GM06990 (cell line): ENCODE measurements at regions not wholly inside any gene's neighbourhood (a gene's known extent, or its start where the extent isn't known, plus 50 kb on each side); places are given as distances from the start of the nearest gene placed in this dataset.

ENCODE experiments used
- DNase-seq: peaks from one replicate; pipeline ENCODE4 v3.0.0-alpha.2; 2011; ENCODE audit not compliant: insufficient read length; ENCODE audit errors: extremely low read depth
- H3K27me3 ChIP-seq: replicated peaks from 2 replicates; pipeline ENCODE4 v1.6.0; 2011; ENCODE audit warnings: low read length; ENCODE audit not compliant: control insufficient read depth, insufficient read depth
- H3K36me3 ChIP-seq: 2 replicates; pipeline ENCODE4 v1.5.1; 2011; ENCODE audit warnings: low read length; ENCODE audit not compliant: control insufficient read depth, insufficient read depth
- H3K4me3 ChIP-seq: replicated peaks from 2 replicates; pipeline ENCODE4 v1.5.1; 2011; ENCODE audit warnings: low read depth, mild to moderate bottlenecking, control low read depth, low read length
- TF ChIP-seq, protein P1 (sequence below): IDR thresholded peaks from 2 replicates; pipeline ENCODE4 v1.5.1; 2011; ENCODE audit warnings: low read length, control low read depth, mild to moderate bottlenecking, inconsistent platforms; ENCODE audit not compliant: insufficient read depth, poor library complexity, severe bottlenecking

DNA sequence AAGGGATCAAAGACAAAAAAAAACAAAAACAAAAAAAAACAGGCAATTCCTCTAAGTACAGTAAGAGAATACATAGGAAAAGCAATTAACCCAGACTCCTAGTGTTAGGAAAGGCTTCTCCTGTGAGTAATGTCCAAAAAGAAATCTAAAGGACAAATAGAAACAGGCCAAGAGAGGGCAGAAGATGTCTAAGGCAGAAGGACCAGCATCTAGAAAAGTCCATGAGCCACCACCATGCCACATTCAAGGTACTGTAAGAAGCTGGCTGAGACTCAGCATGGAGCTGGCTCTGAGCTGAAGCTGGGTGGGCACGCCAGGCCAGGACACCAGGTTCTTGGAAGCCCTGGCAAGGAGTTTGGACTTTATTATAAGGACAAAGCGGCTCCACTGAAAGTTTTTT is 118.1 kb upstream of the FRY start:
- H3K27me3 ChIP-seq = no peaks in the 10 kb centered on the region
- H3K4me3 ChIP-seq = no peak overlapping the region
- H3K36me3 ChIP-seq = no peaks in the 10 kb centered on the region; the same call in 1 of the 2 replicates
- TF ChIP-seq, protein P1, sequence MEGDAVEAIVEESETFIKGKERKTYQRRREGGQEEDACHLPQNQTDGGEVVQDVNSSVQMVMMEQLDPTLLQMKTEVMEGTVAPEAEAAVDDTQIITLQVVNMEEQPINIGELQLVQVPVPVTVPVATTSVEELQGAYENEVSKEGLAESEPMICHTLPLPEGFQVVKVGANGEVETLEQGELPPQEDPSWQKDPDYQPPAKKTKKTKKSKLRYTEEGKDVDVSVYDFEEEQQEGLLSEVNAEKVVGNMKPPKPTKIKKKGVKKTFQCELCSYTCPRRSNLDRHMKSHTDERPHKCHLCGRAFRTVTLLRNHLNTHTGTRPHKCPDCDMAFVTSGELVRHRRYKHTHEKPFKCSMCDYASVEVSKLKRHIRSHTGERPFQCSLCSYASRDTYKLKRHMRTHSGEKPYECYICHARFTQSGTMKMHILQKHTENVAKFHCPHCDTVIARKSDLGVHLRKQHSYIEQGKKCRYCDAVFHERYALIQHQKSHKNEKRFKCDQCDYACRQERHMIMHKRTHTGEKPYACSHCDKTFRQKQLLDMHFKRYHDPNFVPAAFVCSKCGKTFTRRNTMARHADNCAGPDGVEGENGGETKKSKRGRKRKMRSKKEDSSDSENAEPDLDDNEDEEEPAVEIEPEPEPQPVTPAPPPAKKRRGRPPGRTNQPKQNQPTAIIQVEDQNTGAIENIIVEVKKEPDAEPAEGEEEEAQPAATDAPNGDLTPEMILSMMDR = no peak
- DNase-seq = no peak

DNA sequence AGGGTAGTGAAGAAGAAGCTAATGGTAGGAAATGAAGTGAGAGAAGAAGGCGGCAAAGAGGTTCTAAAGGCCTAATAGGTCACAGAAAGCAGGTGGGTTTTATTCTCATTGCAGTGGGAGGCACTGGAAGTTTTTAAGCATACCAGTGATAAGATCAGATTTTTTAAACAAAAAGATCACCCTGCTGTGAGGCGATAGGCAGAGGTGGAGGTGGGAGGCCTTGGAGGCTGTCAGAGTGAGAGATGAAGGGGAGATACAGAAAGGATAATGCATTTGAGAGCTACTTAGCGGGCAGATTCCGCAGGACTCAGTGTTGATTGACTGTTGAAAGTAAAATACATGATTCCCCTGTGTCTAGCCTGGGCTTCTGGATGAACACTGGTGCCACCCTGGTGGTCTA is 116.7 kb upstream of the FRY start:
- TF ChIP-seq, protein P1 = no peak
- no peak overlapping the region for H3K4me3 ChIP-seq
- H3K36me3 ChIP-seq = no peaks in the 10 kb centered on the region; the same call in 1 of the 2 replicates
- H3K27me3 ChIP-seq = no peaks in the 10 kb centered on the region
- DNase-seq = no peak

DNA sequence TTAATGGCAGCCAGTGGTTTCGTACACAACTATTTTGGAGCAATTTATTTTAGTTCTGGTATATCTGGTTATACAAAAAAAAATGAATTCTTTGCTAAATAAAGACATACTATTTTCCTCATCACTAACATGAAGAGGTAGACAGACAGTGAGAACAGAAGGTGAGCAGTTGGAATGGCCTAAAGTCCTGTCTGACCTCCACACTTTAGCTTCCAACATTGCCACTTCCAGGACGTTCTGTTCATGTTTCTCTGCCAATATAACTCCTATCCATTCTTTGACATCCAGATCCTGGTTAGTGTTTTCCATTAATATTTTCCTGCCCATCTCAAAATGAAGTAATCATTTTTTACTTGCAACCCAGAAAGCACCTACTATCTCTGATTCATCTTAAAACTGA is 112.9 kb upstream of the FRY start:
- no peak overlapping the region for H3K4me3 ChIP-seq
- no peaks in the 10 kb centered on the region for H3K27me3 ChIP-seq
- no peak for DNase-seq
- no peaks in the 10 kb centered on the region; the same call in 1 of the 2 replicates for H3K36me3 ChIP-seq
- TF ChIP-seq, protein P1 = no peak

DNA sequence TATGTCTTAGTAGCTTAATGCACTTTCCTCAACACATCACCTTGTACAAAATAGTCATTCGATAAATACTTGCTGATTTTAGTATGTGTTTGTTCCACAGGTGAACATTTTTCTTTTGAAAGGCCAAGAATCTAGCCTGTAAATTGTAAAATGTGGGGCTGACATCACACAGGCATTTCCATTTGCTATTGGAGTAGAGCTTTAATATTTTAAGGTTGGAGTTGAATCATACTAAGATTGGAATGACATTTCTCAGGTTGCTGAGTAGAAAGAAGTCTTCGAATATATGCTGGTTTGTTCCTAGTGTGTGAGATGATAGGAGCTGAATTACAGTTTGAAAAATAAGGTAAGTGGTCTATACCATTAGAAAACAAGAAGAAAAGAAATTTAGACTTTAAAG is 112.3 kb upstream of the FRY start:
- Histone ChIP-seq H3K4me3 (no peak overlapping the region), H3K36me3 (no peaks in the 10 kb centered on the region; the same call in 1 of the 2 replicates), H3K27me3 (no peaks in the 10 kb centered on the region)
- DNase-seq = no peak
- TF ChIP-seq, protein P1 = no peak

DNA sequence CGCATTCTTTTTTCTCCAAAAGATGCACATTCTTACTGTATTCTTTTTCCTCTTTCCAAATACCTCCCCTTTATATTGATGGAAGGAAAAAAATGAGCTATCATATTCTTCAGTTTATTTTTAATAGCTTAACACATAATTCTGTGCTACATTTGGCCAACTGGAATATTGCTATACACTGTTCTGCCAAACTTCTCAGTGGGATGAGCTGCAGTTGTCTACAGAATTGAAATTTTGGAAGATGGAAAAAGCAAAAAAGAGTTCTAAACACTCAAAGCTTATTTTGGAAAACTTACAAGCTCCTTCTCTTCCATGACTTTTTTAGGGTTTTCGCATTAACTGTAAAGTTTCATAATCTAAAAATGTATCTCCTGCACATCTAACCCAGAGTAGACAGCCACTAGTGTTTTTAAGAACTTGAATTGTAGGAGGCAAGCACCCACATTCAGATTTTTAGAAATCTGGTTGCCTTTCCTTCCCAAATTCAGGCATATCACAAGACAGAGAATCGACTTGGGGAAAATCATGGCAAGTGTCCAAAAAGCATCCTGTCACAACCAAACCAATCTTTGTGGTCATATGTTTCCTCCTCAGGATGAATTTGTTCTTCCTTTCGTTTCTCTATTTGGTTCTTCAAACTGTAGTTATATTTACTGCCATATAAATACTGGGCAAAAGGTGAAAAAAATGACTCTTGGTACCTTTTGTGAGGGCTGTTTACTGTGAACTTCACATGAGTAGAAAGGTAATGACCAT is 111.4 kb upstream of the FRY start:
- Histone ChIP-seq H3K36me3 (no peaks in the 10 kb centered on the region), H3K4me3 (no peak overlapping the region), H3K27me3 (no peaks in the 10 kb centered on the region)
- TF ChIP-seq, protein P1 = no peak
- no peak for DNase-seq
